ENCODE measurements at regions not wholly inside any gene's neighbourhood (a gene's known extent, or its start where the extent isn't known, plus 50 kb on each side); places are given as distances from the start of the nearest gene placed in this dataset.

DNA sequence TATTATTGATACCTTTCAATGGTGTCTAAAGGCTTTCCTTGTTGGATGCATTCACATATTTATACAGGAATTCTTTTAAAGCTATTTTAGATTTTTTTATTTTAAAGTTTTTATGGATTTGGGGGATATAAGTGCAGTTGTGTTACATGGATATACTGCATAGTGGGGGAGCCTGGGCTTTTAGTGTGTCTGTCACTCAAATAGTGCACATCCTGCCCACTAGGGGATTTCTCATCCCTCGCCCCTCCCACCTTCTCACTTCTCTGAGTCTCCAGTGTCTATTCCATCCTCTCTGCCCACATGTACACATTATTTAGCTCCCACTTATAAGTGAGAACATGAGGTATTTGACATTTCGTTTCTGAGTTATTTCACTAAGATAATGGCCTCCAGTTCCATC is 154.0 kb upstream of the MKI67 start:
- no peak for DNase-seq (ENCODE audit: low read depth)
- TF ChIP-seq, protein P1, sequence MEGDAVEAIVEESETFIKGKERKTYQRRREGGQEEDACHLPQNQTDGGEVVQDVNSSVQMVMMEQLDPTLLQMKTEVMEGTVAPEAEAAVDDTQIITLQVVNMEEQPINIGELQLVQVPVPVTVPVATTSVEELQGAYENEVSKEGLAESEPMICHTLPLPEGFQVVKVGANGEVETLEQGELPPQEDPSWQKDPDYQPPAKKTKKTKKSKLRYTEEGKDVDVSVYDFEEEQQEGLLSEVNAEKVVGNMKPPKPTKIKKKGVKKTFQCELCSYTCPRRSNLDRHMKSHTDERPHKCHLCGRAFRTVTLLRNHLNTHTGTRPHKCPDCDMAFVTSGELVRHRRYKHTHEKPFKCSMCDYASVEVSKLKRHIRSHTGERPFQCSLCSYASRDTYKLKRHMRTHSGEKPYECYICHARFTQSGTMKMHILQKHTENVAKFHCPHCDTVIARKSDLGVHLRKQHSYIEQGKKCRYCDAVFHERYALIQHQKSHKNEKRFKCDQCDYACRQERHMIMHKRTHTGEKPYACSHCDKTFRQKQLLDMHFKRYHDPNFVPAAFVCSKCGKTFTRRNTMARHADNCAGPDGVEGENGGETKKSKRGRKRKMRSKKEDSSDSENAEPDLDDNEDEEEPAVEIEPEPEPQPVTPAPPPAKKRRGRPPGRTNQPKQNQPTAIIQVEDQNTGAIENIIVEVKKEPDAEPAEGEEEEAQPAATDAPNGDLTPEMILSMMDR (conservative IDR thresholded peaks at IDR 0.05; ENCODE audit: low read depth, low read length), result no peak
- H3K4me3 ChIP-seq (ENCODE audit: low read length), result no peak overlapping the region

DNA sequence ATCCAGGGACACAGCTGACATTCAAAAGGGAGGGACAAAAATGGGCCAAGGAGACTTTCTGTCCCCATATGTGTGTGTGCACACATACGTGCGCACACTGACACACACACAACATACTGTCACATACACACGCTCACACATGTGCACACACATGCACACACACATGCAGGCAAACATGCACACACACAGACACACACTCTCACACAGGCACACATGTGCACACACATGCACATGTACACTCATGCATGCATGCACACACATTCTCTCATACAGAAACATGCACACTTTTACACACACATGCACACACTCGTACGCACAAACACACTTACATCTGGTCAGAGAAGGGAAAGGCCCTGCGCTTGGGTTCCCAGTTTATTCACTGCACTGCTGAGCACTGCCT is 155.1 kb upstream of the MKI67 start:
- no peak overlapping the region for H3K4me3 ChIP-seq (ENCODE audit: low read length)
- TF ChIP-seq, protein P1 (conservative IDR thresholded peaks at IDR 0.05; ENCODE audit: low read depth, low read length), result no peak
- DNase-seq (ENCODE audit: low read depth), result no peak

DNA sequence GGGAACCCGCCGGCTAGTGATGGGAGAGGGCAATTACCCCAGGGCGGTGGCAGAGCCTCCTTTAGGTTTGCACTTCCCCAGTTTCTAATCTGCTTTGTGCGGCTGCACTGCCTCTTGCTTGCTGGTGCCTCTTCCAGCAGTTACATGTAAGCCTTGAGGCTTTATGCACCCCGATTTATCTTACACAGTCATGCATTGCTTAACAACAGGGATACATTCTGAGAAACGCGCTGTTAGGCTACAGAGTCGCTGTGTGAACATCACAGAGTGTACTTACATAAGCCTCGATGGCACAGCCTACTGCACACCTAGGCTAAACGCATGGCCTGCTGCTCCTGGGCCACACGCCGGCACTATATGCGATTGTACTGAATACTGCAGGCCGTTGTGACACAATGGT is 155.6 kb upstream of the MKI67 start:
- H3K4me3 ChIP-seq (ENCODE audit: low read length), result no peak overlapping the region
- no peak for DNase-seq (ENCODE audit: low read depth)
- TF ChIP-seq, protein P1 (conservative IDR thresholded peaks at IDR 0.05; ENCODE audit: low read depth, low read length), result no peak

DNA sequence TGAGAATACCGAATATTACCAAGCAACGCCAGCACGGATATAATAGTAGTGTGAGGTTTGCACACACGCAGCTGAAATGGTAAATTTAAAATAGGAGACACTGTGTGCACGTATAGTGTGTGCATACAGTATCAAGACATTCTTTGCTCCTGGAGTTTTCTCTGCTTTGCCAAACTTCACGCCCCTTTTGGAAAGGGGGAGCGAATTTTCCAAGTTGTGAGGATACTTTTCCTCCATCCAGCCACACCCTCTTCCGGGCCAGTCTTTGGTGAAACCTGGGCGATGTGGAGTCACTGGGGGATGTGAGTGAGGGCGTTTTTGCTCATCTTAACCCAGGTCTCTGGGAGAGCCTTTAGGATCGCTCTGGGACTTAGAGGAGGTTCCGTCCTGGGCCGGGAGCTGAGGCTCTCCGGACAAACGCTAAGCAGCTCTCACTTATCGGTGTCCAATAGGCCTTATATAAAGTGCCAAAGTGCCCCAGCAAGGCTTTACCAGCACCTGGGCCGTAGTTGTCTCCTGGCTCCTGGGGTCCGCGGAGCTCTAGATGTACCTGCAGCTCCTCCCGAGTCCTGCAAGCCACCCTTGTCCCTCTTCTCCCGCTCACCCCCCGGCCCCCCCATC is 160.0 kb upstream of the MKI67 start:
- H3K4me3 ChIP-seq (ENCODE audit: low read length), result no peak overlapping the region
- DNase-seq (ENCODE audit: low read depth), result no peak
- TF ChIP-seq, protein P1 (conservative IDR thresholded peaks at IDR 0.05; ENCODE audit: low read depth, low read length), result no peak

DNA sequence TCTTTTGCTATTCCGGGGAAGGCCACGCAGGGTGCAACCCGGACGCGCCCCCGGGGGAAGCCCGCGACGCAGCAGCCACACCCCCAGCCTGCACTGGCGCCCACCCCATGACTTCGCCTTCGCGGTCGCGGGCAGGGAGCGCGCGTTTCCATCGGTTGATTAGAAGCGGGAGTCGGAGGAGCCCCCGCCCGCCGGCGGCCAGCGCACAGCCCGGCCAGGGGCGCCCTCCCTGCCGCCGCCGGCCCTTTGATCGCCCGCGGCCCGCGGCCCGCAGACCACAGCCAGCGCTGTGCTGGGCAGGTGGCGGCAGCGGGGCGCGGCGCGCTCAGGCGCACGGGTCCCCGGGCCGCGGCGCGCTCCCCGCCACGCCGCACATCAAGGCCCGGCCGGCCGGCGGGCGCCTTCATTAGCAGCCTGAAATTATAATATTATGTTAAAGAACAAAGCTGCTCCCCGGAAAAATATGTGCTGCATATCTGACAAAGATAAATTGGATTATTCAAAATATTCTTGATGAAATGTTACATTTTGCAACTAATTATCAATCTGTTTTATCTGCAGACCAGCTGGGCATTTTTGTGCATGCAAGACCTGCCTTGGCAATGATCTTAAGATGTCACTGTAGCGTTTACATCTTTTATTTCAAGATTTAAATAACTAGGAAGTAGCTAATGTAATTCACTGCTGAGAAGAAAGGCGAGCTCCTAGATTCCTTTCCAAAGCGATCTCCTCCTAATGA is 160.7 kb upstream of the MKI67 start:
- H3K4me3 ChIP-seq (ENCODE audit: low read length), result no peak overlapping the region
- TF ChIP-seq, protein P1 (conservative IDR thresholded peaks at IDR 0.05; ENCODE audit: low read depth, low read length), result no peak
- DNase-seq (ENCODE audit: low read depth), result no peak

DNA sequence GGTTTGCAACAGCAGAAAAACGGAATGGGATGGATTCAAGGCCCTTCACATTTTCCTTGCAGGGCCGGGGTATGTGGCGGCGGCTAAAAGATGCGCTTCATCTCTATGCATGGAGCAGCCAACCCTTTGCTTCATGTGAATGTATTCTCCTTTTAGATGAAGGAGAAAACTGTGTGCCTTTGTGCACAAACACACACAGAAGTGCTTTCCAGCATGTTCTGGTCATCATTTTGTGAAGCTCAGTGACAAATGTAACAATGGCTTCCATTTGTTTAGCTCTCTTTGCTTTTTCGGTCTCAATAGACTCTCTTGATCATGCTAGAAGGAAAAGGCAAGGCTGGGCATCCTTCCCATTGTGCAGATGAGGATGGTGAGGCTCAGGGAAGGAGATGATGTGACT is 161.7 kb upstream of the MKI67 start:
- TF ChIP-seq, protein P1 (conservative IDR thresholded peaks at IDR 0.05; ENCODE audit: low read depth, low read length), result no peak
- no peak for DNase-seq (ENCODE audit: low read depth)
- H3K4me3 ChIP-seq (ENCODE audit: low read length), result no peak overlapping the region

DNA sequence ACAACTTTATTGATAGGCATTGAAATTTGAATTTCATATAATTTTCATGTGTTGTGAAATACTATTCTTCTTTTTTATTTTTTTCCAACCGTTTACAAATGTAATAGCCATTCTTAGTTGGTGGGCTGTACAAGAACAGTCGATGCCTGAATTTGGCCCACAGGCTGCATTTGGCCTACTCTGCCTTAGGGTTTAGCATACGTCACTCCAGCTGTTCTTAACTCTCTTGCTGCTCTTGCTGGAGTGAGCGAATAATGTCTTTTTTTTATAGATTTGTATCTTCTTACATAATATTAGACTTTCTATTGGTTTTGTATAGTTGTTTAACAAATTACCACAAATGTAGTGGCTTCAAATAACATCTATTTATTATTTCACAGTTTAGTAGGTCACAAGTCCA is 163.4 kb upstream of the MKI67 start:
- no peak overlapping the region for H3K4me3 ChIP-seq (ENCODE audit: low read length)
- TF ChIP-seq, protein P1 (conservative IDR thresholded peaks at IDR 0.05; ENCODE audit: low read depth, low read length), result no peak
- no peak for DNase-seq (ENCODE audit: low read depth)
